ENCODE measurements at regions not wholly inside any gene's neighbourhood (a gene's known extent, or its start where the extent isn't known, plus 50 kb on each side); places are given as distances from the start of the nearest gene placed in this dataset.

DNA sequence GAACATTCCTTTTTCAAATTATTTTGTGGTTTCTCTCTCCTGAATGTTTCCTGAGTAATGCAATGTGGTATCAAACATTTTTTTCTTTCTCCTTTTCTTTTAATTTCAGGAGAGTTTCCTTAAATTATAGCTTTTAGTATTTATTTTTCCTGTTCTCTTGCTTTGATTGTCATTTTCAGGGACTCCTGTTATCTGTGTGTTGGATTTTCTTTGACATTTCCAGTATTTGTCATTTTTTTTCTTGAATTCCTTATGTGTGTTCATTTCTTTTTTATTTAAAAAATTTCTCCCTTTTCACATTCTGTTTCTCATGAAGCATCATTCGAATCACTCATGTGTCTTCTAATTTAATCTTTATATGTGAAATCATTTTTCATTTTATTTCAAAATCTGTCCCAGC, 61.0 kb downstream of the NPPC start:
- in situ Hi-C loops (cut with HindIII; ENCODE audit: low pct_unique_long_range_greater_than_20kb, low sequenced_read_pairs) (no loop called here), intact Hi-C loops (cut with micrococcal nuclease; ENCODE audit: unreplicated experiment) (no loop called here)
- TF ChIP-seq SIN3A (IDR thresholded peaks at IDR 0.05; ENCODE audit: borderline replicate concordance, insufficient read depth, low read depth, low read length) (no peak), TCF7L2 (IDR thresholded peaks at IDR 0.05; ENCODE audit: low read depth, low read length) (no peak), CTCF (IDR thresholded peaks at IDR 0.05) (no peak), REST (IDR thresholded peaks at IDR 0.05; ENCODE audit: insufficient read depth in 1 of 2, low read depth in 2 of 2, low read length in 1 of 2) (no peak), POLR2AphosphoS5 (IDR thresholded peaks at IDR 0.05; ENCODE audit: low read depth, low read length) (no peak)
- no peaks in the 10 kb centered on the region for H3K27me3 ChIP-seq (ENCODE audit: control insufficient read depth, insufficient read depth, low read length)
- no peak overlapping the region for H3K27ac ChIP-seq (ENCODE audit: low read length)
- peaks cover 4% of the 10 kb centered on the region; the same call in 1 of the 2 replicates for H3K9me3 ChIP-seq (ENCODE audit: control insufficient read depth, insufficient read depth, low read depth, low read length)
- ChIA-PET POLR2A (no interaction called here), CTCF (interaction anchor here (0.5 to 0.9 kb wide), 3 partner anchors 36 to 714 kb away, joined by 3 read pairs; no protein-coding TSS in a partner anchor)
- H3K4me1 ChIP-seq (ENCODE audit: control insufficient read depth, insufficient read depth, low read length): no peaks in the 10 kb centered on the region
- DNase-seq (ENCODE audit: low read depth, low spot score) (no peak), ATAC-seq (no peak)
- BruUV-seq (replicated peaks): no TSS peak
- H3K4me3 ChIP-seq (ENCODE audit: low read depth in 2 of 2, low read length in 2 of 2): no peak overlapping the region
- no peaks in the 10 kb centered on the region for H3K36me3 ChIP-seq (ENCODE audit: control insufficient read depth, insufficient read depth, low read length)

DNA sequence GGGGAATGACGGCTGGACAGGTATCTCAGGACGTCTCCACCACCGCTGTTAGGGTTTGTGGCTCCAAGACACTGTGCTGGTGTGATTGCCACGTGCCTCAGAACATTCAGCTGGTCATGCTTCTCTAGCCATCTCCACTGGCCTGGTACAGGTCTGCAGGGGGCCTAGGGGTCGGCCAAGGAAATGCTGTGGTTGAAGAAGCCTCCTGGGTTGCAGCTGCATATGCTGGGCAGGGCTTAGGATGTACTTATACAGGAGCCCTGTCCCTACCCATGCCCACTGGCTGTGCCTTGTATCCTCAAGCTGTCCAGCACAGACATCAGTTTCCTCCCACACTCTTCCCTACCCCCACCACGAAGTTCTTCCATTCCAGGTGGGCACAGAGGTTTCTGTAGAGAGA, 64.1 kb downstream of the NPPC start:
- no TSS peak for BruUV-seq (replicated peaks)
- H3K27ac ChIP-seq (ENCODE audit: low read length): no peak overlapping the region
- ATAC-seq (no peak), DNase-seq (ENCODE audit: low read depth, low spot score) (no peak)
- TF ChIP-seq CTCF (IDR thresholded peaks at IDR 0.05): no peak
- no peak for TF ChIP-seq SIN3A (IDR thresholded peaks at IDR 0.05; ENCODE audit: borderline replicate concordance, insufficient read depth, low read depth, low read length)
- TF ChIP-seq POLR2AphosphoS5 (IDR thresholded peaks at IDR 0.05; ENCODE audit: low read depth, low read length): no peak
- TF ChIP-seq REST (IDR thresholded peaks at IDR 0.05; ENCODE audit: insufficient read depth in 1 of 2, low read depth in 2 of 2, low read length in 1 of 2): no peak
- TF ChIP-seq TCF7L2 (IDR thresholded peaks at IDR 0.05; ENCODE audit: low read depth, low read length): no peak
- H3K4me3 ChIP-seq (ENCODE audit: low read depth in 2 of 2, low read length in 2 of 2): no peak overlapping the region
- ChIA-PET POLR2A (no interaction called here), CTCF (no interaction called here)
- H3K36me3 ChIP-seq (ENCODE audit: control insufficient read depth, insufficient read depth, low read length): no peaks in the 10 kb centered on the region
- H3K9me3 ChIP-seq (ENCODE audit: control insufficient read depth, insufficient read depth, low read depth, low read length): peaks cover 4% of the 10 kb centered on the region; the same call in 1 of the 2 replicates
- no peaks in the 10 kb centered on the region for H3K4me1 ChIP-seq (ENCODE audit: control insufficient read depth, insufficient read depth, low read length)
- intact Hi-C loops (cut with micrococcal nuclease; ENCODE audit: unreplicated experiment) (no loop called here), in situ Hi-C loops (cut with HindIII; ENCODE audit: low pct_unique_long_range_greater_than_20kb, low sequenced_read_pairs) (no loop called here)
- no peaks in the 10 kb centered on the region for H3K27me3 ChIP-seq (ENCODE audit: control insufficient read depth, insufficient read depth, low read length)

Measured in Panc1 (cell line).